C4-2B (cell line): ENCODE measurements at regions not wholly inside any gene's neighbourhood (a gene's known extent, or its start where the extent isn't known, plus 50 kb on each side); places are given as distances from the start of the nearest gene placed in this dataset.

Experiments used
- CTCF ChIP-seq: fragments of 450-650 bp; conservative IDR thresholded peaks from 2 replicates; pipeline ENCODE4 v1.5.1; 2017; ENCODE audit warnings: mild to moderate bottlenecking
- ZFX ChIP-seq: fragments of 450-650 bp; IDR thresholded peaks from 2 replicates; pipeline ENCODE4 v1.6.1; 2017

GRCh38 chr1:217311269-217311668, 319.6 kb downstream of the GPATCH2 start:
- TF ChIP-seq CTCF (no peak), ZFX (no peak)
